GM12878 (cell line): ENCODE measurements at regions not wholly inside any gene's neighbourhood (a gene's known extent, or its start where the extent isn't known, plus 50 kb on each side); places are given as distances from the start of the nearest gene placed in this dataset.

Experiments used
- ATAC-seq: fragments of 200-7000 bp; cut with Tn5 transposase; 3 replicates; pipeline ENCODE4 v1.9.1; 2020; ENCODE audit warnings: mild to moderate bottlenecking, moderate library complexity
- BruUV-seq: library from RNA; stranded (reverse); fragments of 400-500 nt; replicated peaks from 2 replicates; lab custom pipeline; 2021; lab: Mats Ljungman, UMichigan
- CTCF ChIA-PET: fragments of 300-600 bp; sonication (Branson Sonifier 250); formaldehyde crosslinking; extraction: SDS; loops from one replicate; lab custom pipeline; 2021; ENCODE audit warnings: inconsistent platforms; lab: Yijun Ruan, JAX
- POLR2A ChIA-PET: fragments of 350-600 bp; formaldehyde crosslinking; extraction: SDS; loops from one replicate; lab custom pipeline; 2021; ENCODE audit warnings: inconsistent platforms; lab: Charles Lee
- RAD21 ChIA-PET: fragments of 300-600 bp; sonication (Branson Sonifier 250); formaldehyde crosslinking; loops from one replicate; lab custom pipeline; 2023; ENCODE audit warnings: antibody characterized with exemption; ENCODE audit not compliant: unreplicated experiment; lab: Charles Lee
- SMC1A ChIA-PET: fragments of 300-600 bp; sonication (Branson Sonifier 250); formaldehyde crosslinking; loops from one replicate; lab custom pipeline; 2023; ENCODE audit not compliant: unreplicated experiment, uncharacterized antibody; lab: Charles Lee
- DNase-seq: peaks from one replicate; pipeline ENCODE4 v3.0.0-alpha.2; 2011; ENCODE audit warnings: low read depth, low spot score
- FAIRE-seq: peaks from 3 replicates; lab custom pipeline; 2011; peaks lifted over from hg19 to GRCh38; lab: Jason Lieb, UNC
- H2AFZ ChIP-seq: 2 replicates; pipeline ENCODE4 v1.6.0; 2011; ENCODE audit warnings: low read depth, low read length, control low read depth; ENCODE audit not compliant: control insufficient read depth
- H3K27ac ChIP-seq: 2 replicates; pipeline ENCODE4 v1.5.1; 2011; ENCODE audit warnings: control low read depth; ENCODE audit not compliant: control insufficient read depth, insufficient read depth
- H3K27me3 ChIP-seq, 2 experiments: replicated peaks in 1 of 2; 2 replicates each; pipeline versions ENCODE4 v1.6.0 to v1.6.1; 2011; ENCODE audit warnings: low read length in 1 of 2; ENCODE audit not compliant: control insufficient read depth in 2 of 2, insufficient read depth in 2 of 2
- H3K36me3 ChIP-seq, 2 experiments: 2 replicates each; pipeline ENCODE4 v1.5.1; 2011; ENCODE audit warnings: low read length in 1 of 2; ENCODE audit not compliant: control insufficient read depth in 2 of 2, insufficient read depth in 2 of 2
- H3K4me1 ChIP-seq: 2 replicates; pipeline ENCODE4 v1.6.1; 2011; ENCODE audit warnings: mild to moderate bottlenecking, low read length, moderate library complexity, mixed read lengths; ENCODE audit not compliant: control insufficient read depth, insufficient read depth
- H3K4me2 ChIP-seq: 2 replicates; pipeline ENCODE4 v1.6.0; 2011; ENCODE audit warnings: control low read depth; ENCODE audit not compliant: control insufficient read depth, insufficient read depth
- H3K4me3 ChIP-seq: fragments of 200-600 bp; sonication (generic); 2 replicates; pipeline ENCODE4 v1.5.1; 2016
- H3K79me2 ChIP-seq: 2 replicates; pipeline ENCODE4 v1.6.0; 2011; ENCODE audit warnings: low read length; ENCODE audit not compliant: control insufficient read depth, insufficient read depth
- H3K9ac ChIP-seq: 2 replicates; pipeline ENCODE4 v1.8.0; 2011; ENCODE audit warnings: low read length, control low read depth, mixed read lengths; ENCODE audit not compliant: control insufficient read depth, insufficient read depth
- H3K9me3 ChIP-seq: replicated peaks from 3 replicates; pipeline ENCODE4 v1.5.1; 2011; ENCODE audit warnings: mild to moderate bottlenecking, low read length; ENCODE audit not compliant: control insufficient read depth, insufficient read depth
- H4K20me1 ChIP-seq: 2 replicates; pipeline ENCODE4 v1.6.0; 2011; ENCODE audit not compliant: control insufficient read depth, insufficient read depth
- BCL3 ChIP-seq: IDR thresholded peaks from 2 replicates; pipeline ENCODE4 v1.6.1; 2011; ENCODE audit warnings: borderline replicate concordance, low read depth, mild to moderate bottlenecking, moderate library complexity, low read length; ENCODE audit not compliant: insufficient read depth, poor library complexity, severe bottlenecking
- CEBPZ ChIP-seq: fragments of 150-350 bp; IDR thresholded peaks from 2 replicates; pipeline ENCODE4 v1.6.1; 2016; ENCODE audit warnings: low read depth, low read length
- CTCF ChIP-seq, 3 experiments: IDR thresholded peaks in 2 of 3; conservative IDR thresholded peaks in 1 of 3; 2 replicates each; pipeline ENCODE4 v1.5.1; 2011; ENCODE audit warnings: low read depth in 3 of 3, low read length in 3 of 3, mild to moderate bottlenecking in 3 of 3, control low read depth in 2 of 3, moderate library complexity in 2 of 3, inconsistent platforms in 1 of 3, mixed read lengths in 1 of 3; ENCODE audit not compliant: control insufficient read depth in 2 of 3, insufficient read depth in 1 of 3; ENCODE audit errors: extremely low read depth in 1 of 3
- E4F1 ChIP-seq: fragments of 450-650 bp; IDR thresholded peaks from 2 replicates; pipeline ENCODE4 v1.6.1; 2018; ENCODE audit warnings: borderline replicate concordance, mild to moderate bottlenecking; ENCODE audit not compliant: partially characterized antibody
- HDAC6 ChIP-seq: fragments of 200-600 bp; sonication (generic); IDR thresholded peaks from one replicate; pipeline ENCODE4 v1.8.0; 2017; ENCODE audit warnings: antibody characterized with exemption; ENCODE audit not compliant: unreplicated experiment
- KLF5 ChIP-seq: fragments of 450-650 bp; IDR thresholded peaks from 2 replicates; pipeline ENCODE4 v1.6.1; 2014; ENCODE audit warnings: mild to moderate bottlenecking; ENCODE audit not compliant: partially characterized antibody
- MAX ChIP-seq: IDR thresholded peaks from 2 replicates; pipeline ENCODE4 v1.6.1; 2012; ENCODE audit warnings: low read depth, low read length, improper control_type of control experiment
- NBN ChIP-seq: fragments of 450-650 bp; IDR thresholded peaks from 2 replicates; pipeline ENCODE4 v1.6.1; 2016
- NFIC ChIP-seq: IDR thresholded peaks from 2 replicates; pipeline ENCODE4 v1.6.1; 2012; ENCODE audit warnings: low read depth, mild to moderate bottlenecking, inconsistent platforms, low read length, moderate library complexity
- NFYB ChIP-seq: IDR thresholded peaks from 2 replicates; pipeline ENCODE4 v1.6.1; 2011; ENCODE audit warnings: low read depth, mild to moderate bottlenecking, low read length, improper control_type of control experiment, moderate library complexity; ENCODE audit not compliant: insufficient read depth
- RAD51 ChIP-seq: fragments of 450-650 bp; IDR thresholded peaks from 2 replicates; pipeline ENCODE4 v1.6.1; 2016; ENCODE audit warnings: moderate library complexity, mild to moderate bottlenecking, inconsistent platforms
- SPI1 ChIP-seq: IDR thresholded peaks from 2 replicates; pipeline ENCODE4 v1.6.1; 2011; ENCODE audit warnings: low read depth, mild to moderate bottlenecking, low read length, moderate library complexity, borderline replicate concordance; ENCODE audit not compliant: insufficient read depth
- SRF ChIP-seq, 2 experiments: IDR thresholded peaks; 2 replicates each; pipeline ENCODE4 v1.6.1; 2011; ENCODE audit warnings: low read depth in 2 of 2, low read length in 2 of 2, mild to moderate bottlenecking in 1 of 2, moderate library complexity in 1 of 2
- WGBS: methylation state at CpG from one replicate; pipeline ENCODE4 v1.1.6; 2016; ENCODE audit warnings: low lambda C conversion rate; ENCODE audit not compliant: insufficient replicate concordance, insufficient coverage; ENCODE audit errors: missing lambda C conversion rate; 5-methylcytosine and 5-hydroxymethylcytosine counted together
- in situ Hi-C: fragments of 300-500 bp; cut with MboI; formaldehyde crosslinking; loops from 9 replicates; pipeline ENCODE4 v1.14.3; 2018; ENCODE audit warnings: mixed read lengths
- intact Hi-C: fragments of 100-400 bp; cut with micrococcal nuclease; formaldehyde crosslinking; loops from one replicate; pipeline ENCODE4 v1.14.2; 2022; ENCODE audit not compliant: unreplicated experiment

- TF ChIP-seq CEBPZ (no peak), CTCF (IDR thresholded peaks at IDR 0.05 in 2 of 3, conservative IDR thresholded peaks at IDR 0.05 in 1 of 3; ENCODE audit: control insufficient read depth in 2 of 3, extremely low read depth in 1 of 3, insufficient read depth in 1 of 3, low read depth in 3 of 3, low read length in 3 of 3) (no peak), KLF5 (no peak), NFIC (no peak), NBN (no peak)
Measured at GRCh38 chr5:27911216-27911615, 872.8 kb upstream of the CDH9 start (continued).

- POLR2A ChIA-PET: no interaction called here
- no peak overlapping the region for H3K4me3 ChIP-seq
- RAD21 ChIA-PET: no interaction called here
- no peak overlapping the region for H2AFZ ChIP-seq
- DNase-seq: no peak
- ATAC-seq: no peak
- intact Hi-C loops (no loop called here), in situ Hi-C loops (no loop called here)
- no peaks in the 10 kb centered on the region for H3K36me3 ChIP-seq
- H4K20me1 ChIP-seq: no peaks in the 10 kb centered on the region
- H3K4me1 ChIP-seq: no peaks in the 10 kb centered on the region
- BruUV-seq: no TSS peak
- SMC1A ChIA-PET: no interaction called here
- CTCF ChIA-PET: no interaction called here
- 13% methylated on average over 5 of the region's 5 CpGs for WGBS
- no peaks in the 10 kb centered on the region for H3K27me3 ChIP-seq
- no peak overlapping the region for H3K4me2 ChIP-seq
- H3K79me2 ChIP-seq: no peaks in the 10 kb centered on the region
- no peaks in the 10 kb centered on the region for H3K9me3 ChIP-seq
- no peak for FAIRE-seq
- no peak overlapping the region for H3K27ac ChIP-seq
- H3K9ac ChIP-seq: no peak overlapping the region
- TF ChIP-seq KLF5 (no peak), E4F1 (no peak), SPI1 (no peak), MAX (no peak), BCL3 (no peak), NFYB (no peak), HDAC6 (no peak), RAD51 (no peak), SRF (IDR thresholded peaks at IDR 0.05; ENCODE audit: low read depth in 2 of 2, low read length in 2 of 2) (no peak)
Measured at GRCh38 chr5:27908341-27908740, 870.0 kb upstream of the CDH9 start.
